T-helper 1 cell treated with Interleukin-12 subunit alpha and Interleukin-12 subunit beta and Interleukin-4 antibody, amounts not matched to agents 30 μg/mL and 1 μg/mL, for 36 hours (primary cell): ENCODE measurements at regions not wholly inside any gene's neighbourhood (a gene's known extent, or its start where the extent isn't known, plus 50 kb on each side); places are given as distances from the start of the nearest gene placed in this dataset.

ENCODE experiments used
- H3K27ac Mint-ChIP-seq: one replicate; pipeline ENCODE4 v1.8.0; 2021; ENCODE audit warnings: mild to moderate bottlenecking, mixed read lengths
- H3K27me3 Mint-ChIP-seq: one replicate; pipeline ENCODE4 v1.8.0; 2021; ENCODE audit warnings: low read depth, mixed read lengths
- H3K36me3 Mint-ChIP-seq: one replicate; pipeline ENCODE4 v1.8.0; 2021; ENCODE audit warnings: low read depth, mixed read lengths
- H3K4me1 Mint-ChIP-seq: one replicate; pipeline ENCODE4 v1.8.0; 2021; ENCODE audit warnings: low read depth, mixed read lengths
- H3K4me3 Mint-ChIP-seq: one replicate; pipeline ENCODE4 v1.8.0; 2021; ENCODE audit warnings: mild to moderate bottlenecking, moderate library complexity, mixed read lengths
- H3K9me3 Mint-ChIP-seq: one replicate; pipeline ENCODE4 v1.8.0; 2021; ENCODE audit warnings: mixed read lengths

DNA sequence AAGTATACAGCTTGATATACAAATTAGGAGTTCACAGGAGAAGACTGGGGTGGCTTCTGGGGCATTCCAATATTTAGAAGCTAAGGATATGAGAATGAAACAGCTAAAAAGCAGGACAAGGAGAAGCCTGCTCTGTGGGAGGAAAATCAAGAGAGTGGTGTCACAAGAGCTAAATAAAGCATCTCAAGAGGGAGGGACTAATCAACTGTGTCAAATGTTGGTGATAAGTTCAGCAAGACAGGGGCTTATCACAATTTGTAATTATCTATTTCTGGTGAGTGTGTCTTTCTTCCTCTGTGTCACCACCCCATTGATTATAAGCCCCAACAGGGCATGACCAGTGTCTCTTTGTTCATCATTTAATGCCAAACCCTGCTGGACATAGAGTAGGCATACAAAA is 295.8 kb upstream of the DUSP10 start:
- no peaks in the 10 kb centered on the region for H3K9me3 Mint-ChIP-seq
- H3K27me3 Mint-ChIP-seq, result peaks cover 10% of the 10 kb centered on the region
- H3K4me1 Mint-ChIP-seq, result no peaks in the 10 kb centered on the region
- H3K36me3 Mint-ChIP-seq, result no peaks in the 10 kb centered on the region
- H3K27ac Mint-ChIP-seq, result no peak overlapping the region
- H3K4me3 Mint-ChIP-seq, result no peak overlapping the region

DNA sequence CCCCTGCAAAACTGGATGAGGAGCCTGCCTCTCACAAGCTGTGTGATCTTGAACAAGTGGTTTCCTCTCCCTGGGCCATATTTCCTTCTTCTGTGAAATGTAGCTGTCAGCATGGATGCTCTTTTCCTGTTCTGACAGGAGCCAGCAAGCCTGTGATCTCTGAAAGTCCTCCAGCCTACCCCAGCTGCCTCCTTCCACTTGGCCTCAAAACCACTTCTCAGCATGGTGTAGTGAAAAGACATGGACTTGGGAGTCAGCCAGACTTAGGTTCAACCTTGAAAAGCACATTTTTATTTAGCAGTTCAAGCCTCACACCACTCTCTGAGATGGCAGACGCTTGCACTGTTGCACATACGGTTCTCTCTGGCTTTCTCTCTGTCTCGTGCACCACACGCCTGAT is 292.9 kb upstream of the DUSP10 start:
- H3K27me3 Mint-ChIP-seq, result peaks cover 10% of the 10 kb centered on the region
- no peak overlapping the region for H3K4me3 Mint-ChIP-seq
- no peaks in the 10 kb centered on the region for H3K9me3 Mint-ChIP-seq
- no peaks in the 10 kb centered on the region for H3K36me3 Mint-ChIP-seq
- H3K4me1 Mint-ChIP-seq, result no peaks in the 10 kb centered on the region
- no peak overlapping the region for H3K27ac Mint-ChIP-seq

DNA sequence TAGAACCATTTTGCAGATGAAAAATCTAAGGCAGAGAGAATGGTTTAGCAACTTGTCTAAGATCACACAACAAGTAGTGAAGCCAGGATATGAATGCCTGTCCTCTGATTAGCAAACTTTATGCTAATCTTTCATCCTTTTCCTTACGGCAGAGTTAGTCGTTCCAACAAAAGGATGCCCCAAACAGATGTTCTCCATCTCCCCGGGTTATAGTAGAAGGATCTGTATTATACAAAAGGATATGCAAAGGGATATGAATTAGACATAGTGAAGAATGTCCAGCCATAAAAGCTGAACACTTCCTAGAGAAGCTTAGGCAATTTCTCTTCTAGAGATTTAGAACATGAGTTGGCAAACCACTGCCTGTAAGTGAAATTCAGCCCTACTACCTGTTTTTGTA is 291.6 kb upstream of the DUSP10 start:
- H3K4me3 Mint-ChIP-seq, result no peak overlapping the region
- H3K4me1 Mint-ChIP-seq, result no peaks in the 10 kb centered on the region
- no peaks in the 10 kb centered on the region for H3K9me3 Mint-ChIP-seq
- peaks cover 10% of the 10 kb centered on the region for H3K27me3 Mint-ChIP-seq
- H3K27ac Mint-ChIP-seq, result no peak overlapping the region
- H3K36me3 Mint-ChIP-seq, result no peaks in the 10 kb centered on the region

DNA sequence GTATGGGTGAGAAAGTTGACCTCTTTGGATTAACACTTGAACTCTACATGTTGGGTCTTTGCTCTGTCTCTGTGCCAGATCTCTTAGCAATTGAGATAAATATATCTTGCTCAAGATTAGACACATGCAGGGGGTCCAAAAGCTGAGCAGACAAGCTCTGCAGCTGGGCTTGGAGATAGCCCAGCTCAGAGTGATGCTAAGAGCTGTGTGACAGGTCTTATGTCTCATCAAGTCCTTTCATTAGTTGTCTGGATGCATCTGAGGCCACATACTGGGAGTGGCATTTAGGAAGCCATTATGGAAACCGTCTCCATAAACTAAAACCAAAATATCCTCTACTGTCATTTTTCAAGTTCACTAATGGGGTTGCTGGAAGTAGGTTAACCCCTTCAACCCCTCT is 289.4 kb upstream of the DUSP10 start:
- Mint-ChIP-seq H3K4me1 (no peaks in the 10 kb centered on the region), H3K27ac (no peak overlapping the region), H3K4me3 (no peak overlapping the region), H3K27me3 (peaks cover 4% of the 10 kb centered on the region), H3K36me3 (no peaks in the 10 kb centered on the region), H3K9me3 (no peaks in the 10 kb centered on the region)

DNA sequence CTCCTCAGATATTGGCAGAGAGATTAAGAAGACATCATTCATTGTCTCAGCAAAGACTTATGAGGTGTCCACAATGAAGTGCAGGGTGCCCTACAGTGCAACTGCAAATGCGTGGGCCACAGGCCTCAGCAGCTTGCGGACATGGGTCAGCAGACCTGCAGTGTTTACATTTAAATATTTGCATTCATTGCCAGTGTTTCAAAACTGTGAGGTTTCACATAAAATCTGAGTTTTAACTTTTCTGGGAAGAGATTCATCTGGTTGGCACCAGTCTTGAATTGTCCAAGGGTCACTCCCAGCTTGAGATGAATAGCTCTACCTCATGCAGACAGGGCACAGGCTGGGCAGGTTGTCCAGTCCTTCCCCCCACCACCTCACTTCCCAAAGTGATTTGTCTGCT is 286.8 kb upstream of the DUSP10 start:
- Mint-ChIP-seq H3K27me3 (peaks cover 10% of the 10 kb centered on the region), H3K27ac (no peak overlapping the region), H3K9me3 (no peaks in the 10 kb centered on the region), H3K4me3 (no peak overlapping the region), H3K4me1 (no peaks in the 10 kb centered on the region), H3K36me3 (no peaks in the 10 kb centered on the region)

DNA sequence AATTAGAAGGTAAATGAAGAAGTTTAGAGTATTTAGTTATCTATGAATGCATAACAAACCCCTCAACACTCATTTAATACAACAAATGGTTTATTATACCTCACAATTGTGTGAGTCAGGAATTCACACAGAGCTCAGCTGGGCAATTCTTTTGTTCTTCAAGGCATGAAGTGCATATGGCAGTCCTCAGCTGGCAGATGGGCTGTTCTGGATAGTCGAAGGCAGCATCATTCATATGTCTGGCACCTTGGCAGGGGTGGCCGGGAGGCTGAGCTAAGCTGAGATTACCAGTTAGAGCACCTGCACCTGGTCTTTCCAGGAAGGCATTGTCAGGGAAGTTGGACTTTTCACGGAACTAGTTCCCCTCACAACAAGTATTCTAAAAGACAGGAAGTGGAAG is 286.2 kb upstream of the DUSP10 start:
- Mint-ChIP-seq H3K4me1 (no peaks in the 10 kb centered on the region), H3K4me3 (no peak overlapping the region), H3K9me3 (no peaks in the 10 kb centered on the region), H3K27me3 (peaks cover 10% of the 10 kb centered on the region), H3K27ac (no peak overlapping the region), H3K36me3 (no peaks in the 10 kb centered on the region)

DNA sequence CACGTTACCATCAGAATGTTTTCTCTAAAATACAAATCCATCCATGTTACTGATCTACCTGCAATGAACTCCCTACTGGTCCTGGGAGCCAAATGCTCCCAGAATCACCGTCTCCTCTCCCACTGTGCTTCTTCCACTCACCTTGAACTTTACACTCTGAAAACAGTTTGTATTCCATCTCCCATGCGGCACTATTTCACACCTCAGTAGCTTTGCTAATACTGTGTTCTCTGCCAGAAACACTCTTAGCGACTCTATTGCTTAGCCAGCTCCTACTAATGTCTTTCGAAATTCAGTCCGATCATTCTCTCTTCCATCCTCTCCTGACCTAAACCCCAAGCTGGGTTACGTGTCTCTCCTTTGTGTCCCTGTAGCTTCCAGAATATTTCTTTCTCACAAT is 284.4 kb upstream of the DUSP10 start:
- no peaks in the 10 kb centered on the region for H3K4me1 Mint-ChIP-seq
- H3K9me3 Mint-ChIP-seq, result no peaks in the 10 kb centered on the region
- no peak overlapping the region for H3K4me3 Mint-ChIP-seq

DNA sequence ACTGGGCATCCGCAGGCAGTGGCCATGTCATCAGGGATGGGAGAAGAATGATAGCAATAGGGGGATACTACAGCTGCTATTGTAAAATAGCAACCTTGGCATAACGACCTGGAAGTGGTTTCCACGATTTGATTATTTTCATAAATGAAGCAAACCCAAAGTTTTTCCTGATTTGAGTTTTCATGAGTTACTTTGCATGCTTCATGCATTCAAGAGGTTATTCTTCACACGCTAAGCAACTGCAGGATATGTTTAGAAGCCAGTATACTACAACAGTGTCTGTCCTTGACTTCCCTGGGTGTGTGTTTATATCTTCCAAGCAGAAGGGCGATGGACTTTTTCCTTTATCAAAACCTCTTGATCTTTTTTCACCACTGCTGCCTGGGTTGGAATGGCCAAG is 281.1 kb upstream of the DUSP10 start:
- no peaks in the 10 kb centered on the region for H3K36me3 Mint-ChIP-seq
- no peaks in the 10 kb centered on the region for H3K4me1 Mint-ChIP-seq
- no peak overlapping the region for H3K27ac Mint-ChIP-seq
- no peak overlapping the region for H3K4me3 Mint-ChIP-seq
- H3K9me3 Mint-ChIP-seq, result no peaks in the 10 kb centered on the region
- peaks cover 14% of the 10 kb centered on the region for H3K27me3 Mint-ChIP-seq

More for the DNA sequence above, 284.4 kb upstream of the DUSP10 start:
- no peak overlapping the region for H3K27ac Mint-ChIP-seq
- peaks cover 14% of the 10 kb centered on the region for H3K27me3 Mint-ChIP-seq
- H3K36me3 Mint-ChIP-seq, result no peaks in the 10 kb centered on the region

DNA sequence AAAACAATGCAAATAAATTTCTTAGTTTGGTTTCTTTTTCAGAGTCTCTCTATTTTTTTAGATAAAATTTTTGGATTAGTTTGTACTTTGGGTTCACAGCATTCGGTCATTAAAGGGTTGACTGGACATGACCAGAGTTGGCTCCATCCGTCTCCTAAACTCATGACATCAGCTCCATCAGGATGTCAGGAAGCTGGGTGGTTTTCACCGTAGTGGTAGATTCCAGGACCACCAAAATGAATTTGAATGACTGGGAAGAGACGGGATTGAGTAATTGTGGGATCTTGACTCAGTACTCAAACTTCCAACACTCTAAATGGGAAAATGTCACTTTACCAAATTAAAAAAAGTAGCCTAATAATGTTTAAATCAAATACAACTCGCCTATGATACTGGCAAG is 279.2 kb upstream of the DUSP10 start:
- no peaks in the 10 kb centered on the region for H3K9me3 Mint-ChIP-seq
- no peak overlapping the region for H3K27ac Mint-ChIP-seq
- H3K27me3 Mint-ChIP-seq, result peaks cover 8% of the 10 kb centered on the region
- no peak overlapping the region for H3K4me3 Mint-ChIP-seq
- no peaks in the 10 kb centered on the region for H3K4me1 Mint-ChIP-seq
- H3K36me3 Mint-ChIP-seq, result no peaks in the 10 kb centered on the region

DNA sequence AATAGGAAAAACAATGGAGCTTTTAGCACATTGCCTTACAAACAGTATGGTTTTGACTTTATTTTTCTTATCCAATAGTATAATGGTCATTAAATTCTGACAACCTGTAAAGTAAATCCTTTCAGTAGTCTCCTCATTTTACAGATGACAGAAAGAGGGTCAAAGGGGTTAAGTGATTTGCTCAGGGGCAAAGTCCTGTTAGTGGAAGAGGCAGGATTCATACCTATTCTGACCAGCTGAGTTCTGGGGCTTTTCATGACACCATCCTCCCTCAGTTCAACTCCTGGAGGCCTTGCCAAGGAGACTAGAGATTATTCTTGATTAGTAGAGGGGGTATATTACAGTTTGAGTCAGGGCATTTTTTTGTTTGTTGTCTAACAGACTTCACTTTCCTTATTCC is 278.7 kb upstream of the DUSP10 start:
- Mint-ChIP-seq H3K4me3 (no peak overlapping the region), H3K9me3 (no peaks in the 10 kb centered on the region), H3K27me3 (peaks cover 9% of the 10 kb centered on the region), H3K36me3 (no peaks in the 10 kb centered on the region), H3K4me1 (no peaks in the 10 kb centered on the region), H3K27ac (no peak overlapping the region)

DNA sequence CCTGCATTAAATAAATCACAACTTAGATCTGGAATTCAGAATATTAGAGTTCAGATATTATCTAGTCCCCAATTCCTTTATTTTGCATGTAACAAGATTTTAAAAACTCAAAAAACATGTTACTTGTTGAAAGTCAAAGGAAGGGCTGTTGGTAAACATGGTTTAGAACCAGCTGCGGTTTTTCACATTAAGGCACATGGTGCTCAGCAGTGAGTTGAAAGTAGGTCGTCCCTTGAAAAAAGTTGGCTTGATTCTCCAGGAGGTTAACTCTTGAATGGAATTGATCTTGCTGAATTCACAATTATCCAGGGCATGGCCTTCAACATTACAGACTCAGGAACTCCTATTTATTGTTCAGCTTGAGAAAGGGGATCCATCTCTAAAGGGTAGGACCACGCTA is 277.1 kb upstream of the DUSP10 start:
- Mint-ChIP-seq H3K27ac (no peak overlapping the region), H3K27me3 (peaks cover 10% of the 10 kb centered on the region), H3K4me3 (no peak overlapping the region), H3K4me1 (no peaks in the 10 kb centered on the region), H3K36me3 (no peaks in the 10 kb centered on the region), H3K9me3 (no peaks in the 10 kb centered on the region)

DNA sequence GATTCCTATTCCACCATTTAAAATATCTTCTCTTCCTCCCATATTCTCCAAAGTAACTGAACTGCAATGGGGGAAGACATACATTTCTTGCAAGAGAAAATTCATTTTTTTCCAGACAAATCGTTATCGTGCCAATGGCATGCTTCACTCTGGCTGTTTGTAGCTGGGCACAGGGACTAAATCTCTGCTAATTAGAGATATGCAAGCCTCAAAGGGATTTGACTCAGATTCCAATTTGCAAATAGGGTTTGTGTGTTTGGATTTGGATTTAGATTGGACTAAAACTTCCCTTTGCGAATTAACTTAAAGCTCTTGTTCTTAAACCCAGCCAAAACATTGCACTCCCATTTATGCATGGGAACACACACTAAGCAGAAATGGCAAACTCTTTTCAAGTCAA is 276.2 kb upstream of the DUSP10 start:
- H3K36me3 Mint-ChIP-seq, result no peaks in the 10 kb centered on the region
- H3K4me3 Mint-ChIP-seq, result no peak overlapping the region
- H3K27me3 Mint-ChIP-seq, result peaks cover 20% of the 10 kb centered on the region
- H3K27ac Mint-ChIP-seq, result no peak overlapping the region
- no peaks in the 10 kb centered on the region for H3K4me1 Mint-ChIP-seq
- H3K9me3 Mint-ChIP-seq, result no peaks in the 10 kb centered on the region

DNA sequence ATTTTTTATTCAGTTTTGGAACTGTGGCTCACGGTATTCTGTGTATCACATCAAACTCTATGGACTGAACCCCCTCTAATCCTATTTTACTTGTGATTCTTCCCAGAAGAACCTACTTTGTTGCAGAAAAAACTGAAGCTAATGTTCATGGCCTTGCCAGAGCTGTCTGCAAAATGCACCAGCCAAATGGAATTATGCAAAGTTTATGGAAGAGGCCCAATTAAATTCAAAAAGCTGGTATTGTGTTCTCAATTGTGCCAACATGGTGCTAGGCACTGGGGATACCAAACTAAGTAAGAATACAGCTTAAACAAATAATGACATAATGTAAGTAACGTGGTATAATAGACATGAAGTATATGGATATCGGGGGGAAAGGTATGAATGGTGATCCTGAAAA is 273.8 kb upstream of the DUSP10 start:
- H3K9me3 Mint-ChIP-seq, result no peaks in the 10 kb centered on the region
- no peaks in the 10 kb centered on the region for H3K36me3 Mint-ChIP-seq

DNA sequence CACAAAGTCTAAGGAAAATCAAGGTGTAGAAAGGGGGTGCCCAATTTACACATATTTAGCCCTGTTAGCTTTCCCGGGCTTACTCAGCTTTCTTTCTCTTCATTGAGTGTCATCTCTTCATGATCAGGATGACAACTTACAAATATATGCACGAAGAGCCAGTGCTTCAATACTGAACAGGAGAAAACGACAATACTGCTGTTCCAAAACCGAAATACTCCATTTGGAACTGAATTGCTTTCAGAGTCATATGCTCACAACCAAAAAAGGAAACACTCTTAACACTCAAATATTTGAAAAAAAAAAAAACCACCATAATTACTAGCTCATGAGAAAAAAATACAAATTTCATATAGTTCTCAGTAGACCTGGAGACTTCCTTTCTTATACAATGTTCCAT is 272.1 kb upstream of the DUSP10 start:
- no peak overlapping the region for H3K27ac Mint-ChIP-seq
- peaks cover 24% of the 10 kb centered on the region for H3K27me3 Mint-ChIP-seq
- no peaks in the 10 kb centered on the region for H3K36me3 Mint-ChIP-seq
- no peak overlapping the region for H3K4me3 Mint-ChIP-seq
- H3K4me1 Mint-ChIP-seq, result peaks cover under 1% of the 10 kb centered on the region
- no peaks in the 10 kb centered on the region for H3K9me3 Mint-ChIP-seq

More for the DNA sequence above, 273.8 kb upstream of the DUSP10 start:
- no peak overlapping the region for H3K27ac Mint-ChIP-seq
- H3K27me3 Mint-ChIP-seq, result peaks cover 24% of the 10 kb centered on the region
- H3K4me1 Mint-ChIP-seq, result no peaks in the 10 kb centered on the region
- H3K4me3 Mint-ChIP-seq, result no peak overlapping the region

DNA sequence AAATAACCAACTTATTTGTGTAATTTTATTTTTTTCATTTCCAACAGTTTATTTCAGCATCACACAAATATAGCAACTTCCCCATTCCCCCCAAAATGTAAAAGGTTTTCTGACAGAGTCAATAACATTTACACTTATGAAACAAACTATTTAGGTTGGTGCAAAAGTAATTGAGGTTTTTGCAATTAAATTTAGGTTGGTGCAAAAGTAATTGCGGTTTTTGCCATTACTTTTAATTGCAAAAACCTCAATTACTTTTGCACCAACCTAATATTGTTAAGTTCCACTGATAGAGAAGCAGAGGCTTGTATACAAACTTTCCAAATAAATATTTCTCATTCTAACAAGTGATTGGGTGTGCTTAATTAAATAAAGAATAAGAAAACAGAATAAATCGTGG is 270.9 kb upstream of the DUSP10 start:
- H3K4me3 Mint-ChIP-seq, result no peak overlapping the region
- no peaks in the 10 kb centered on the region for H3K9me3 Mint-ChIP-seq
- peaks cover 3% of the 10 kb centered on the region for H3K4me1 Mint-ChIP-seq
- H3K36me3 Mint-ChIP-seq, result no peaks in the 10 kb centered on the region
- H3K27ac Mint-ChIP-seq, result no peak overlapping the region
- H3K27me3 Mint-ChIP-seq, result peaks cover 24% of the 10 kb centered on the region

DNA sequence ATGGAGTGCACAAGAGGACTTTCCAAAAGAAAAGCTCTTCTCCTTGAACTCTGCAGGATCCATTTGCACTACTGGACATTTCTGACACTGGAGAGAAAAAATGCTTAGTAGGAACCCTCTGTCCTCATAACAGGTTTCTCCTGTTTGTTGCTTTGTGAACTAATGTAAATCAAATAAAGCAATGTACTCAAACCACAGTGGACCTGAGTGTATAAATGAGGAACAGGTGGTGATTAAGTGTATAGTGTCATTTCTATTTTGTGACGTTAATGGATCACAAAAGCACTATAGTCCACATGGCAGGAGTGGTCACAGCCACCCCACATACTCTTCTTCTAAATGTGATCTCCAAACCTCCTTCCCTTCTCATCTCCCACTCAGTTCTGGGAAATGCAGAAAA is 268.4 kb upstream of the DUSP10 start:
- no peak overlapping the region for H3K27ac Mint-ChIP-seq
- H3K27me3 Mint-ChIP-seq, result peaks cover 20% of the 10 kb centered on the region
- no peaks in the 10 kb centered on the region for H3K36me3 Mint-ChIP-seq
- H3K9me3 Mint-ChIP-seq, result no peaks in the 10 kb centered on the region
- H3K4me3 Mint-ChIP-seq, result no peak overlapping the region
- H3K4me1 Mint-ChIP-seq, result peaks cover 3% of the 10 kb centered on the region
